HCT116 (cell line): ENCODE measurements at regions not wholly inside any gene's neighbourhood (a gene's known extent, or its start where the extent isn't known, plus 50 kb on each side); places are given as distances from the start of the nearest gene placed in this dataset.

Experiments used
- ATAC-seq: fragments of 200-7000 bp; cut with Tn5 transposase; 2 replicates; pipeline ENCODE4 v1.9.1; 2020; ENCODE audit warnings: mild to moderate bottlenecking, moderate library complexity
- BruUV-seq: library from RNA; stranded (reverse); fragments of 400-500 nt; replicated peaks from 2 replicates; lab custom pipeline; 2021; lab: Mats Ljungman, UMichigan
- CTCF ChIA-PET: fragments of 300-600 bp; sonication (Branson Sonifier 250); formaldehyde crosslinking; loops from one replicate; lab custom pipeline; 2021; ENCODE audit warnings: antibody characterized with exemption; lab: Charles Lee
- POLR2A ChIA-PET: fragments of 300-600, 350-600 bp; sonication (Branson Sonifier 250); formaldehyde crosslinking; loops from one replicate; lab custom pipeline; 2021; ENCODE audit warnings: antibody characterized with exemption; lab: Charles Lee
- RAD21 ChIA-PET, 2 experiments: fragments of 300-600 bp; sonication (Branson Sonifier 250); formaldehyde crosslinking; loops; one replicate each; lab custom pipeline; 2023; ENCODE audit warnings: low total read pairs in 2 of 2; ENCODE audit not compliant: uncharacterized antibody in 2 of 2, unreplicated experiment in 2 of 2, low non-redundant PET in 1 of 2; lab: Charles Lee
- DNase-seq: peaks from one replicate; pipeline ENCODE4 v3.0.0-alpha.2; 2010; ENCODE audit warnings: low read depth, low spot score
- H2AFZ ChIP-seq: fragments of 200-600 bp; shearing (Covaris generic), sonication (generic); 2 replicates; pipeline ENCODE4 v1.6.1; 2017; ENCODE audit warnings: low read depth, mixed run types, mixed read lengths, antibody characterized with exemption, low read length; ENCODE audit not compliant: poor library complexity, severe bottlenecking
- H3K27ac ChIP-seq: 2 replicates; pipeline ENCODE4 v1.5.1; 2012; ENCODE audit warnings: low read depth, low read length
- H3K27me3 ChIP-seq: fragments of 200-600 bp; sonication (generic); 2 replicates; pipeline ENCODE4 v1.6.1; 2016; ENCODE audit warnings: mixed run types, low read length, mixed read lengths; ENCODE audit not compliant: insufficient read depth
- H3K36me3 ChIP-seq, 2 experiments: fragments of 200-500 bp in 1 of 2; fragments of 200-600 bp in 1 of 2; sonication (Bioruptor generic) in 1 of 2; sonication (generic) in 1 of 2; 2 replicates each; pipeline versions ENCODE4 v1.5.1 to v1.6.1; 2014 to 2016; ENCODE audit warnings: low read length in 2 of 2, inconsistent platforms in 1 of 2, mixed read lengths in 1 of 2, mixed run types in 1 of 2; ENCODE audit not compliant: insufficient read depth in 2 of 2, control insufficient read depth in 1 of 2
- H3K4me1 ChIP-seq, 2 experiments: fragments of 200-600 bp in 1 of 2; sonication (generic) in 1 of 2; 2 replicates each; pipeline versions ENCODE4 v1.5.1 to v1.6.1; 2012 to 2017; ENCODE audit warnings: low read length in 2 of 2, inconsistent platforms in 1 of 2, mild to moderate bottlenecking in 1 of 2, mixed read lengths in 1 of 2, mixed run types in 1 of 2, moderate library complexity in 1 of 2; ENCODE audit not compliant: insufficient read depth in 2 of 2, control insufficient read depth in 1 of 2
- H3K4me2 ChIP-seq: fragments of 200-600 bp; sonication (generic); 2 replicates; pipeline ENCODE4 v1.6.1; 2017; ENCODE audit warnings: mixed run types, low read length, mixed read lengths
- H3K4me3 ChIP-seq, 2 experiments: fragments of 200-600 bp in 1 of 2; sonication (generic) in 1 of 2; replicated peaks in 1 of 2; 2 replicates each; pipeline ENCODE4 v1.5.1; 2011 to 2016; ENCODE audit warnings: low read length in 2 of 2, control low read depth in 1 of 2, low read depth in 1 of 2, mild to moderate bottlenecking in 1 of 2, mixed read lengths in 1 of 2, mixed run types in 1 of 2
- H3K79me2 ChIP-seq: fragments of 200-600 bp; sonication (generic); 2 replicates; pipeline ENCODE4 v1.6.1; 2017; ENCODE audit warnings: mild to moderate bottlenecking, mixed run types, low read length, moderate library complexity, mixed read lengths; ENCODE audit not compliant: insufficient read depth
- H3K9ac ChIP-seq: fragments of 200-600 bp; sonication (generic); 2 replicates; pipeline ENCODE4 v1.6.1; 2016; ENCODE audit warnings: low read length, mixed read lengths
- H3K9me2 ChIP-seq: fragments of 200-600 bp; sonication (generic), shearing (Covaris generic); 2 replicates; pipeline ENCODE4 v1.6.1; 2017; ENCODE audit warnings: mixed run types, mild to moderate bottlenecking, moderate library complexity; ENCODE audit not compliant: insufficient read depth
- H3K9me3 ChIP-seq, 2 experiments: fragments of 200-500 bp in 1 of 2; fragments of 200-600 bp in 1 of 2; sonication (Bioruptor generic) in 1 of 2; sonication (generic) in 1 of 2; 2 replicates each; pipeline ENCODE4 v1.6.1; 2014 to 2017; ENCODE audit warnings: low read length in 2 of 2, mixed read lengths in 2 of 2, inconsistent platforms in 1 of 2, low read depth in 1 of 2, mild to moderate bottlenecking in 1 of 2, mixed run types in 1 of 2, moderate library complexity in 1 of 2; ENCODE audit not compliant: control insufficient read depth in 1 of 2, insufficient read depth in 1 of 2
- H4K20me1 ChIP-seq: fragments of 200-600 bp; sonication (generic), shearing (Covaris generic); 2 replicates; pipeline ENCODE4 v1.6.1; 2017; ENCODE audit warnings: mixed run types, mild to moderate bottlenecking, moderate library complexity; ENCODE audit not compliant: insufficient read depth
- ATF3 ChIP-seq: IDR thresholded peaks from 2 replicates; pipeline ENCODE4 v1.6.1; 2012
- CEBPB ChIP-seq: IDR thresholded peaks from 2 replicates; pipeline ENCODE4 v1.6.1; 2012; ENCODE audit warnings: low read depth
- ELF1 ChIP-seq: IDR thresholded peaks from 2 replicates; pipeline ENCODE4 v1.6.1; 2012; ENCODE audit warnings: low read depth, borderline replicate concordance
- EZH2phosphoT487 ChIP-seq: fragments of 200-600 bp; IDR thresholded peaks from 2 replicates; pipeline ENCODE4 v1.6.1; 2018; ENCODE audit warnings: antibody characterized with exemption, borderline replicate concordance
- FOSL1 ChIP-seq: IDR thresholded peaks from 2 replicates; pipeline ENCODE4 v1.6.1; 2012; ENCODE audit warnings: low read depth
- JUND ChIP-seq: IDR thresholded peaks from 2 replicates; pipeline ENCODE4 v1.6.1; 2012
- MAX ChIP-seq: IDR thresholded peaks from 2 replicates; pipeline ENCODE4 v1.6.1; 2012
- POLR2AphosphoS5 ChIP-seq: IDR thresholded peaks from 2 replicates; pipeline ENCODE4 v1.6.1; 2011; ENCODE audit warnings: mild to moderate bottlenecking, low read depth, low read length, moderate library complexity
- RAD21 ChIP-seq: IDR thresholded peaks from 2 replicates; pipeline ENCODE4 v1.6.1; 2012; ENCODE audit warnings: low read depth, mild to moderate bottlenecking
- REST ChIP-seq: IDR thresholded peaks from 2 replicates; pipeline ENCODE4 v1.6.1; 2012; ENCODE audit warnings: low read depth
- SIN3A ChIP-seq: IDR thresholded peaks from 2 replicates; pipeline ENCODE4 v1.6.1; 2012; ENCODE audit warnings: low read depth
- SP1 ChIP-seq: IDR thresholded peaks from 2 replicates; pipeline ENCODE4 v1.6.1; 2012; ENCODE audit warnings: low read depth
- TCF7L2 ChIP-seq: IDR thresholded peaks from 2 replicates; pipeline ENCODE4 v1.7.0; 2011; ENCODE audit warnings: borderline replicate concordance, inconsistent platforms; ENCODE audit not compliant: insufficient read depth, insufficient read length; ENCODE audit errors: extremely low read depth
- ZBTB33 ChIP-seq: IDR thresholded peaks from 2 replicates; pipeline ENCODE4 v1.6.1; 2011; ENCODE audit warnings: mild to moderate bottlenecking, low read length, moderate library complexity; ENCODE audit not compliant: insufficient replicate concordance; ENCODE audit errors: extremely low read depth
- intact Hi-C: fragments of 100-400 bp; cut with micrococcal nuclease; formaldehyde crosslinking; loops from 2 replicates; pipeline ENCODE4 v1.10.0; 2022

GRCh38 chr2:139080244-139080643 lies 300.1 kb upstream of the NXPH2 start:
- Histone ChIP-seq H3K4me1 (no peaks in the 10 kb centered on the region), H3K27me3 (no peaks in the 10 kb centered on the region), H3K36me3 (no peaks in the 10 kb centered on the region), H4K20me1 (no peaks in the 10 kb centered on the region), H3K9ac (no peak overlapping the region), H3K79me2 (no peaks in the 10 kb centered on the region), H3K4me3 (no peak overlapping the region), H3K9me2 (no peaks in the 10 kb centered on the region), H3K9me3 (no peaks in the 10 kb centered on the region), H2AFZ (no peak overlapping the region), H3K27ac (no peak overlapping the region), H3K4me2 (no peak overlapping the region)
- CTCF ChIA-PET: no interaction called here
- intact Hi-C loops: no loop called here
- DNase-seq (no peak), ATAC-seq (no peak)
- RAD21 ChIA-PET: no interaction called here
- no TSS peak for BruUV-seq
- no peak for TF ChIP-seq TCF7L2
- POLR2A ChIA-PET: no interaction called here

GRCh38 chr2:139079311-139079710 lies 299.1 kb upstream of the NXPH2 start:
- Histone ChIP-seq H2AFZ (no peak overlapping the region), H3K27ac (no peak overlapping the region), H3K79me2 (no peaks in the 10 kb centered on the region), H3K4me2 (no peak overlapping the region), H3K4me1 (no peaks in the 10 kb centered on the region), H3K27me3 (no peaks in the 10 kb centered on the region), H3K9me3 (no peaks in the 10 kb centered on the region), H3K9ac (no peak overlapping the region), H4K20me1 (no peaks in the 10 kb centered on the region), H3K9me2 (no peaks in the 10 kb centered on the region), H3K4me3 (no peak overlapping the region), H3K36me3 (no peaks in the 10 kb centered on the region)
- intact Hi-C loops: no loop called here
- no peak for ATAC-seq
- RAD21 ChIA-PET: no interaction called here
- CTCF ChIA-PET: no interaction called here
- POLR2A ChIA-PET: no interaction called here
- BruUV-seq: no TSS peak
- DNase-seq: no peak
- no peak for TF ChIP-seq ATF3
- TF ChIP-seq REST: no peak
- TF ChIP-seq FOSL1: no peak
- no peak for TF ChIP-seq JUND
- no peak for TF ChIP-seq POLR2AphosphoS5
- no peak for TF ChIP-seq CEBPB
- TF ChIP-seq SP1: no peak
- no peak for TF ChIP-seq RAD21
- TF ChIP-seq EZH2phosphoT487: no peak
- no peak for TF ChIP-seq MAX
- no peak for TF ChIP-seq ZBTB33
- no peak for TF ChIP-seq ELF1
- TF ChIP-seq SIN3A: no peak
- TF ChIP-seq TCF7L2: no peak
